ENCODE measurements at regions not wholly inside any gene's neighbourhood (a gene's known extent, or its start where the extent isn't known, plus 50 kb on each side); places are given as distances from the start of the nearest gene placed in this dataset.

- WGBS, 2 donors, result 46 to 54% methylated on average over 1 of the region's 1 CpG
- Histone ChIP-seq H3K27me3 (no peaks in the 10 kb centered on the region), H3K36me3 (no peaks in the 10 kb centered on the region), H3K4me1 (no peaks in the 10 kb centered on the region), H3K9me3 (no peaks in the 10 kb centered on the region), H3K27ac (no peak overlapping the region), H3K4me3 (no peak overlapping the region)
- no peak for DNase-seq (ENCODE audit: low spot score in 2 of 2)
- TF ChIP-seq EP300 (IDR thresholded peaks at IDR 0.05) (no peak), POLR2A (IDR thresholded peaks at IDR 0.05) (no peak)
- TF ChIP-seq, protein P1, sequence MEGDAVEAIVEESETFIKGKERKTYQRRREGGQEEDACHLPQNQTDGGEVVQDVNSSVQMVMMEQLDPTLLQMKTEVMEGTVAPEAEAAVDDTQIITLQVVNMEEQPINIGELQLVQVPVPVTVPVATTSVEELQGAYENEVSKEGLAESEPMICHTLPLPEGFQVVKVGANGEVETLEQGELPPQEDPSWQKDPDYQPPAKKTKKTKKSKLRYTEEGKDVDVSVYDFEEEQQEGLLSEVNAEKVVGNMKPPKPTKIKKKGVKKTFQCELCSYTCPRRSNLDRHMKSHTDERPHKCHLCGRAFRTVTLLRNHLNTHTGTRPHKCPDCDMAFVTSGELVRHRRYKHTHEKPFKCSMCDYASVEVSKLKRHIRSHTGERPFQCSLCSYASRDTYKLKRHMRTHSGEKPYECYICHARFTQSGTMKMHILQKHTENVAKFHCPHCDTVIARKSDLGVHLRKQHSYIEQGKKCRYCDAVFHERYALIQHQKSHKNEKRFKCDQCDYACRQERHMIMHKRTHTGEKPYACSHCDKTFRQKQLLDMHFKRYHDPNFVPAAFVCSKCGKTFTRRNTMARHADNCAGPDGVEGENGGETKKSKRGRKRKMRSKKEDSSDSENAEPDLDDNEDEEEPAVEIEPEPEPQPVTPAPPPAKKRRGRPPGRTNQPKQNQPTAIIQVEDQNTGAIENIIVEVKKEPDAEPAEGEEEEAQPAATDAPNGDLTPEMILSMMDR (IDR thresholded peaks at IDR 0.05), result no peak
These were observed 432.1 kb upstream of the TEX13C start for GRCh38 chrX:124887572-124887971.

DNA sequence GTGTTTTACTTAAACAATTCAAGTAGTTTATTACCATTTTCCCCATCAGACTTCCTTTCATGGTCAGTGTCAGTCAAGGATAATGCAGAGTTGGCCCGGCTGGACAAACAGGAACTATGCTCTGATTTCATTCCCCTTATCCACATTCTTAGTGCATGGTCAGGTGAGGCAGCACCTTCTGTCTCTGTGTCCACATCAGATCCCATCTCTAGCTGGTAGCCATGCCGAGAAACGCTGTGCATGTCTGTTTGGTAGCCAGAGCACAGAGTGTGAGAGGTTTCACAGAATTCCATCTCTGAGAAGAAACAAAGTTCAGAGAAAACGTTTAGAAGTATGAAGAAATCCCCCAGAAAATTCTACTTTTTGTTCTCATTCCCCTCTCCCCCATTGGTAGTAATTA lies 423.7 kb upstream of the TEX13C start:
- Histone ChIP-seq H3K36me3 (no peaks in the 10 kb centered on the region), H3K4me3 (no peak overlapping the region), H3K4me1 (no peaks in the 10 kb centered on the region), H3K27me3 (no peaks in the 10 kb centered on the region), H3K27ac (no peak overlapping the region), H3K9me3 (no peaks in the 10 kb centered on the region)
- no peak for TF ChIP-seq EP300 (IDR thresholded peaks at IDR 0.05)
- TF ChIP-seq, protein P1 (IDR thresholded peaks at IDR 0.05), result no peak
- TF ChIP-seq POLR2A (IDR thresholded peaks at IDR 0.05), result no peak
- no peak for DNase-seq (ENCODE audit: low spot score in 2 of 2)
- WGBS, 2 donors, result 66 to 77% methylated on average over 4 of the region's 4 CpGs

DNA sequence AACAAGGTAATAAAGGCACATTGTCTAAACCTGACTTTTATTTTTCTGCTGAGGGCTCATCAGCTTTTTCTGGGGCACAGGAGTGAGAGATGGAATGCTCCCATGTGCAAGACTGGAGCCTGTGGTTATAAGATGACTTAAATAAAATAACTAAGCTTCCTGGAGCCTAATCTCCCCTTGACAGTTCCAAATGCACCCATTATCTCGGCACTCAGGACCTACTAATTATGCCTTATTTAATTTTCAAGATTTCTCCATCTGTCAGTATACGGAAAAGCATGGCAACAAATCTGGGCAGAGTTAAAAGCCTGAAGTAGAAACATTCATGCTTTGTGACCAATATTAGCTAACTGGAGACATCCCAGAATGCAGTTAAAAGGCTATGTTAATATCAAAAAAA lies 416.7 kb upstream of the TEX13C start:
- Histone ChIP-seq H3K4me1 (no peaks in the 10 kb centered on the region), H3K4me3 (no peak overlapping the region), H3K36me3 (no peaks in the 10 kb centered on the region), H3K27me3 (no peaks in the 10 kb centered on the region), H3K27ac (no peak overlapping the region), H3K9me3 (no peaks in the 10 kb centered on the region)
- TF ChIP-seq EP300 (IDR thresholded peaks at IDR 0.05) (no peak), POLR2A (IDR thresholded peaks at IDR 0.05) (no peak)
- TF ChIP-seq, protein P1 (IDR thresholded peaks at IDR 0.05), result no peak
- WGBS, 2 donors, result 47 to 58% methylated on average over 2 of the region's 2 CpGs
- no peak for DNase-seq (ENCODE audit: low spot score in 2 of 2)

DNA sequence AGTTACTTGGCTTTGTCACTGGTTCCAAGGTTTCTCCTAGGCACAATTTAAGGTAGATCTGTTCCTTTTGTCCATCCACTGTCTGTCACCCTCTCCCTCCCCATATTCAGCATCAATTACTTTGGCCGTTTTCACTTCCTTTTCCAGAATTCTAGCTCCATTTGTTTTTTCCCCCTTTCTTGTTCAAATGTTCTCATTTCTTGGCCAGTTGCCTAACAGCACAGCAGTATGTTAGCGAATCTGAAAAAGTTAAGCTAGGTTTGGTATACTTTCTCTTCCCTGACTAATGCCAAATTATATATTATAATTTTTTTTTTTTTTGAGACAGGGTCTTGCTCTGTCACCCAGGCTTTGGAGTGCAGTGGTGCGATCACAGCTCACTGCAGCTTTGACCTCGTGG lies 409.1 kb upstream of the TEX13C start:
- no peak for DNase-seq (ENCODE audit: low spot score in 2 of 2)
- TF ChIP-seq, protein P1 (IDR thresholded peaks at IDR 0.05), result no peak
- TF ChIP-seq POLR2A (IDR thresholded peaks at IDR 0.05), result no peak
- TF ChIP-seq EP300 (IDR thresholded peaks at IDR 0.05), result no peak

GRCh38 chrX:124917011-124917410 lies 402.7 kb upstream of the TEX13C start:
- DNase-seq (ENCODE audit: low spot score in 2 of 2), result no peak
- H3K4me3 ChIP-seq, result no peak overlapping the region
- no peaks in the 10 kb centered on the region for H3K36me3 ChIP-seq
- H3K27ac ChIP-seq, result no peak overlapping the region
- WGBS, 2 donors, result 81 to 91% methylated on average over 2 of the region's 2 CpGs
- TF ChIP-seq, protein P1 (IDR thresholded peaks at IDR 0.05), result no peak
- TF ChIP-seq EP300 (IDR thresholded peaks at IDR 0.05), result no peak
- H3K27me3 ChIP-seq, result no peaks in the 10 kb centered on the region
- H3K9me3 ChIP-seq, result no peaks in the 10 kb centered on the region
- H3K4me1 ChIP-seq, result no peaks in the 10 kb centered on the region

More for the DNA sequence above, 409.1 kb upstream of the TEX13C start:
- Histone ChIP-seq H3K9me3 (no peaks in the 10 kb centered on the region), H3K27me3 (no peaks in the 10 kb centered on the region), H3K4me3 (no peak overlapping the region), H3K4me1 (no peaks in the 10 kb centered on the region), H3K36me3 (no peaks in the 10 kb centered on the region), H3K27ac (no peak overlapping the region)
- 56 to 63% methylated on average over 4 of the region's 4 CpGs for WGBS, 2 donors
